Motor neuron (in vitro differentiated cells): ENCODE measurements at regions not wholly inside any gene's neighbourhood (a gene's known extent, or its start where the extent isn't known, plus 50 kb on each side); places are given as distances from the start of the nearest gene placed in this dataset.
"Not testable (repeated sequence)": the region's sequence is repeated elsewhere in the genome, so short reads cannot be mapped to it uniquely, and the experiment has no call there.

Source experiments
- ATAC-seq, 8 experiments: fragments of 200-7000 bp; cut with Tn5 transposase; replicated peaks in 6 of 8; 2 replicates each; pipeline ENCODE4 v1.8.0; 2021; ENCODE audit warnings: mild to moderate bottlenecking in 8 of 8, moderate library complexity in 8 of 8
- H3K27ac ChIP-seq, 2 donors: fragments of 250-450 bp; sonication (Bioruptor Pico); 2 replicates each; pipeline ENCODE4 v1.9.0; 2021; ENCODE audit warnings: antibody characterized with exemption in 2 of 2, mild to moderate bottlenecking in 2 of 2, moderate library complexity in 1 of 2
- H3K4me1 ChIP-seq, 2 donors: fragments of 250-450 bp; sonication (Bioruptor Pico); replicated peaks in 1 of 2; 2 replicates each; pipeline ENCODE4 v1.6.1; 2021; ENCODE audit warnings: antibody characterized with exemption in 2 of 2, mild to moderate bottlenecking in 2 of 2, moderate library complexity in 1 of 2
- H3K4me3 ChIP-seq, 5 donors: fragments of 250-450 bp; sonication (Bioruptor Pico); 2 replicates each; pipeline ENCODE4 v1.9.0; 2021; ENCODE audit warnings: antibody characterized with exemption in 5 of 5, mild to moderate bottlenecking in 5 of 5, moderate library complexity in 4 of 5
- WGBS, 10 experiments: fragments of 450-650 bp; shearing (Covaris generic); methylation state at CpG; one replicate each; pipeline ENCODE4 v1.0.0; 2022; 5-methylcytosine and 5-hydroxymethylcytosine counted together
- in situ Hi-C, 9 experiments: fragments of 400-800 bp; cut with MboI; loops; one replicate each; pipeline ENCODE4 v1.15.0; 2021; ENCODE audit warnings: low sequenced_read_pairs in 9 of 9, low pct_unique_long_range_greater_than_20kb in 2 of 9; ENCODE audit not compliant: unreplicated experiment in 9 of 9

DNA sequence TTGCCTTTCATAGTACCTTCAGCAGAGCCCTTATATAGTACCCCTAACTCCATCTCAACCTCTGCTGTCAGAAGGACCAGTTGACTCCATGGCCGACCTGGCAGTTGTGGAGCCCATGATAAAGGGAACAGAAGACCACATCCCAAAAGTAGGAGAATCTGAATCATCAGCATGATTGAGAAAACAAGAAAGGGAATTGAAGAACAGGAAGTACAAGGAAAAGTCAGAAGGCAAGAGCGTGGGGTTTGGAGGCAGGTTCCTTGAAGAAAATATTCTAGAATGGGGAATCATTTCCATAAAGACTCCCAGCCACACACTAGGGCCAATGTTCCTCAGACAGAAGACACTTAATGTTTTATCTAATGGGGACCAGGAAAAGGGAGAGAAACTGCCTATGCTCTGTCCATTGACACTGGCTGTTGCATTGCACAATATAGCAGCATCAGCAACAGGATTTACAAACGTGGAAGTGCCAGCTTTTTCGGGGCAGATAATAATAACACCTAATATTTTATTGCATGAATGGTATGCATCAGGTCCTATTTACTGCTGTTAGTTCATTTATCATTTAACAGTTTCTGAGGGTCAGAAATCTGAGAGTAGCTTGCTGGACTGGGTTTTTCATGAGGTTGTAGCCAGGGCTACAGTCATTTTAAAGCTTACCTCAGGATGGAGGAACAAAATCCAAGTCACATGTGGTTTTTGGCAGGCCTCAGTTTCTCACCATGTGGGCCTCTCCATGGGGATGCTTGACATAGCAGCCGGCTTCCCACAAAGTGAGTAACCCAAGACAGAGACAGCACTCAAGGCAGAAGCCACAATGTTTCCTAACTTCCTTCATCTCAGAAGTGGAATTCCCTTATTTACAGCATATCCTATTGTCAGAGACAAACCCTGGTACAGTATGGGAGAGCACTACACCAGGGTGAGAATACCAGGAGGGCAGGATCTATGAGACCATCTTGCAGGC, 483.4 kb downstream of the PLPP3 start:
- no peak for ATAC-seq
- H3K4me1 ChIP-seq, result no peaks in the 10 kb centered on the region
- H3K27ac ChIP-seq, result no peak overlapping the region
- no peak overlapping the region for H3K4me3 ChIP-seq
- in situ Hi-C loops, result no loop called here
- WGBS, 10 experiments, result 33 to 100% (median 89%) methylated on average over 1 to 5 of the region's 5 CpGs; no CpG with 5 or more reads in 1 of the 10 experiments

DNA sequence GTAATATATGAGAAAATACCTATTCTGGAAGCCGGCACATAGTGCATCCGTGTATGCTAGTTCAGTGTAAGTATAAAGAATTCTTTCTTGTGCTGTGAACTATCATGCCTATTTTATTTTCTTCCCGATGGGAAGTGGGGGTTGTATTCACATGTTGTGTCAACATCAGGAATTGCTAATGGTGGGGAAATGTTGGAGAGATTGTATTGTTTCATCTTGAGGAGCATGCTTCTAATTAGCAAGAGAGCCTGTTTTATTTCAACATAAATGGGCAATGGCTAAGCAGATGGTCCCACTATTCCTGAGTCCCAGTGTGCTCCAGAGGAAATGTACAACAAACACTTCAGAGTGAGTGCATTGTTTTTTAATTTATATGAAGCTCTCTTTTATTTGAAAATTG, 485.2 kb downstream of the PLPP3 start:
- no peaks in the 10 kb centered on the region for H3K4me1 ChIP-seq
- in situ Hi-C loops, result no loop called here
- H3K27ac ChIP-seq, result no peak overlapping the region
- ATAC-seq, result peak in 3 of 8 experiments; percentile 35 to 62 (median 57)
- WGBS, 10 experiments, result 0 to 100% (median 62%) methylated on average over 1 to 3 of the region's 3 CpGs
- H3K4me3 ChIP-seq, result no peak overlapping the region

DNA sequence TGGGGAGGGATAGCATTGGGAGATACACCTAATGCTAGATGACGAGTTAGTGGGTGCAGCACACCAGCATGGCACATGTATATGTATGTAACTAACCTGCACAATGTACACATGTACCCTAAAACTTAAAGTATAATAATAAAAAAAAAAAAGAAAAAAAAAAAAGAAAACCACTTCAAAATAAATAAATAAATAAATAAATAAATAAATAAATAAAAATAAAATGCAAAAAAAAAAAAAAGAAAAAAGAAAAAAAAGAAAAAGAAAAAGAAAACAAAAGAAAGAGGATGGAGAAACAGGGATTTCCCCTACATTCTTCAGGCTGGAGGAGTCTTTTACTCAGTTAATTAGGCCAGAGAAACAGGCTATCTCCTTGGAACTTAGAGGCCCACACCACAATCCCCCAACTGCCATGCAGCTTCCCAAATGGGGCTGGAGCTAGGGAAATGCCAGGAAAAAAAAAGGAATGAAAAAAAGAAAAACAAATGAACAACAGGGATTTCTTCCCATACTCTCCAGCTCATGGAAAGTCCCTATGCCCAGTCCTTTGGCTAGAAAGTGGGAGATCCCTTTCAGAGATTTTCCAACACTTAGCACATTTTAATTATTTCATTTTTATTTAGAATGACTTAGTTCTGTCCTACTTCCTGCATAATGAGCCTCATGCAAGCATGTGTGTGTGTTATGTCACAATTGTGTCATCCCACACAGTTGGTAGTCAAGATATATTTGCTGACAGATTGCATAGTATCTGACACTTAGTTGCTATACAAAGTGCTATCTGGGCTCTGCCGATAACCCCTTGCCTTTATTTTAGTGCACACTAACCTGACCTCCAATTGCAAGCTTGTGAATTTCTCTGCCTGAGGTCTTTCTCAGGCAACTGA, 486.4 kb downstream of the PLPP3 start:
- in situ Hi-C loops, result no loop called here
- peak in 2 of 8 experiments; percentile 49 to 65 for ATAC-seq
- Histone ChIP-seq H3K27ac (no peak overlapping the region), H3K4me3 (no peak overlapping the region), H3K4me1 (no peaks in the 10 kb centered on the region)
- 0 to 100% (median 78%) methylated on average over 1 of the region's 2 CpGs; no CpG with 5 or more reads in 3 of the 10 experiments for WGBS, 10 experiments

DNA sequence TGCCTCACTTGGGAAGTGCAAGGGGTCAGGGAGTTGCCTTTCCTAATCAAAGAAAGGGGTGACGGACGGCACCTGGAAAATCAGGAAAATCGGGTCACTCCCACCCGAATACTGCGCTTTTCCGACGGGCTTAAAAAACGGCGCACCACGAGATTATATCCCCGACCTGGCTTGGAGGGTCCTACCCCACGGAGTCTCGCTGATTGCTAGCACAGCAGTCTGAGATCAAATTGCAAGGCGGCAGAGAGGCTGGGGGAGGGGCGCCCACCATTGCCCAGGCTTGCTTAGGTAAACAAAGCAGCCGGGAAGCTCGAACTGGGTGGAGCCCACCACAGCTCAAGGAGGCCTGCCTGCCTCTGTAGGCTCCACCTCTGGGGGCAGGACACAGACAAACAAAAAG, 489.5 kb downstream of the PLPP3 start:
- ATAC-seq, in situ Hi-C loops: not testable (repeated sequence)
- 36 to 68% methylated on average over 3 to 7 of the region's 17 CpGs; no CpG with 5 or more reads in 8 of the 10 experiments for WGBS, 10 experiments

DNA sequence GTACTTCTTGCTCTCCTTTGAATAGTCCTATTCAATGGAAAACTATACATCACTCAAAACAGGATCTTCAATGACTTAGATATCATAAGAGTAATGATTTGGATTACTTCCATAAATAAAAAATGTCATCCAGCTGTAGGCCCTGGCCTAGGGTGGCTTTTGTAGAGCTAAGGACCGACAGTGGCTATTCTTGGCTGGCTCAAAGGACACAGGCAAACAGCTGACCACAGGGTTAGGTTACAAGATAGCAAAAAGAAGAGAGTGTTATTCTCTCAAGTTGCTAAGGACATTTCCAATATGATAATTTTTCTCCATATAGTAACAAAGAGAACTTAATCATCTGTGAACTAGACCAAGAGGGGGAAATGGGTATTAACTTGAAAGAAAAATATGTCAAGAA, 495.1 kb downstream of the PLPP3 start:
- in situ Hi-C loops, result no loop called here
- 71 to 100% (median 80%) methylated on average over 1 of the region's 1 CpG; no CpG with 5 or more reads in 5 of the 10 experiments for WGBS, 10 experiments
- H3K4me3 ChIP-seq, result no peak overlapping the region
- no peak overlapping the region for H3K27ac ChIP-seq
- no peak for ATAC-seq
- H3K4me1 ChIP-seq, result no peaks in the 10 kb centered on the region

More for the DNA sequence above, 489.5 kb downstream of the PLPP3 start:
- not testable (repeated sequence) for H3K4me3 ChIP-seq, H3K27ac ChIP-seq, H3K4me1 ChIP-seq

DNA sequence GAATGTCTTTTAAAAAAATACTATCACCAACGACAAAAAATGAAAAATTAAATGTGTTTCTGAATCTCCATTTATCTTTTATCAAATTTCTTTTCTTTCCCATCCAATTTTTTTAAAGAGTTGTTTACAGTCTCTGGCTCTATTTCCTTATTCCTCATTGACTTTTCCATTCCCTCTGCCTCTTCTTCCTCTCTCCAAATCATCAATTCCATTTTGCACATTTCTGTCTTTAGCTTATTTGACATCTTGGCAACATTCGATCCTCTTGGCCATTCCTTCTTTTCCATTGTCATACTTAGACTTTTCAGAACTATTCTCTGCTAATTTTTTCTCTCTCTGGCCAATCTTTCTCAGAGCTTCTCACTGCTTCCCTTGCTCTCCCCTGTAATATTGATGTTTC, 497.6 kb downstream of the PLPP3 start:
- Histone ChIP-seq H3K4me3 (no peak overlapping the region), H3K4me1 (no peaks in the 10 kb centered on the region), H3K27ac (no peak overlapping the region)
- 0 to 78% (median 71%) methylated on average over 2 of the region's 2 CpGs for WGBS, 10 experiments
- no peak for ATAC-seq
- in situ Hi-C loops, result no loop called here

DNA sequence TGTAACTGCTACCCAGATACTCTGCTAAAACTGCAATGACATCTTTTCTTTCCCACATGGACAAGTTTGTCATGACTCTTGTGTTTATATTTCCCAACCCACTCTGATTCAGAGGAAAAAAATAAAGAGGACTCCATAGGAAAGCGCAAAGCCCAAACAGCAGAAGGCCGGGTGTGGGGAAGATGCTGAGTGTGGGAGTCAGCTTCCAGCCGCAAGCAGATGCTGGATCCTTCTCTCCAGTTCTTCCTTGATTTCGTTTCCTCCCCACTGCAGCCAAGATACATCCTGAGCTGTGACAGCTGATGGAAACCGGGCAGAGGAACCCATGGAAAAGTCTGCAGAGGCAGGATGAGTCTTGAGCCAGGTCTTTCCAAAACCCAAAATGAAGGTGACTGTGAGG, 498.2 kb downstream of the PLPP3 start:
- H3K4me3 ChIP-seq, result no peak overlapping the region
- 0 to 94% (median 76%) methylated on average over 1 to 5 of the region's 5 CpGs; no CpG with 5 or more reads in 2 of the 10 experiments for WGBS, 10 experiments
- in situ Hi-C loops, result no loop called here
- no peak overlapping the region for H3K27ac ChIP-seq
- ATAC-seq, result peak in 2 of 8 experiments; percentile 26 to 47
- no peaks in the 10 kb centered on the region for H3K4me1 ChIP-seq

DNA sequence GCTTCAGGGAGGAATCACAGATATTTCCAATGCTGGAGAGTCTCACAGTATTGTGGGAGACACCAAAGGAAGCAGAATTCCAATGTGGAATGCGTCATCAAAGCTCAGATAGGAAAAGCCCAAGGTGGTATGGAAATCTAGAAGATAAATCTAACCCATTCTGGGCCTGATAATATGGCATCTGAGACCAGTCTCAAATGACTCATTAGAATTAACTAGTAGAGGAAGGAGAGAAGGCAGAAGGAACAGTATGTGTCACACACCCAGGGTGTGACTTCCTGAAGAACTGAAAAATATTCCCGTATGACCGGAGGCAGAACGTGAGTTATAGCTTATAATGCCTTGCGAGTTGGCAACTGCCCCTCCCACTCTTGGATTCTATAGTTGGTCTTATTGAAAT, 499.2 kb downstream of the PLPP3 start:
- 0 to 100% (median 94%) methylated on average over 1 to 5 of the region's 5 CpGs; no CpG with 5 or more reads in 2 of the 10 experiments for WGBS, 10 experiments
- H3K4me1 ChIP-seq, result no peaks in the 10 kb centered on the region
- H3K27ac ChIP-seq, result no peak overlapping the region
- H3K4me3 ChIP-seq, result no peak overlapping the region
- in situ Hi-C loops, result no loop called here
- ATAC-seq, result peak in 3 of 8 experiments; percentile 41 to 95 (median 94)

DNA sequence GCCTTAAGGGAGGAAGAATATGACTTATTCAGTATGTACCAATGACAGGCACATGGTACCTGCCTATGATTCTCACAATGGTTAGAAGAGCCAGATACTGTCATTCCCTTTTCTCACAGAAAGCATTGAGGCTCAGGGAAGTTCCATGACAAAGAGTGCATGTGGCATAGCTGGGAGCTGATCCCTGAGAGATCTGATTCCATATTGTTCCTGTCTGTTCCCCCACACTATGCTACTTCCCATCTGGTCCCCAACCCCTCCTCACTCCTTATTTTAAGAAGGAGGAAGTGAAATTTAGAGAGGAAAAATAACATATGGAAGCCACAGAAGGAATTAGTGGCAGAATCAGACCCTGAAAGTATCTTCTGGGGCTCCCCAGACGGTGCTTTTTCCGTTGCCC, 500.0 kb downstream of the PLPP3 start:
- ATAC-seq, result no peak
- in situ Hi-C loops, result no loop called here
- no peak overlapping the region for H3K4me3 ChIP-seq
- no peak overlapping the region for H3K27ac ChIP-seq
- no peaks in the 10 kb centered on the region for H3K4me1 ChIP-seq
- 50 to 100% (median 100%) methylated on average over 2 of the region's 2 CpGs; no CpG with 5 or more reads in 3 of the 10 experiments for WGBS, 10 experiments

DNA sequence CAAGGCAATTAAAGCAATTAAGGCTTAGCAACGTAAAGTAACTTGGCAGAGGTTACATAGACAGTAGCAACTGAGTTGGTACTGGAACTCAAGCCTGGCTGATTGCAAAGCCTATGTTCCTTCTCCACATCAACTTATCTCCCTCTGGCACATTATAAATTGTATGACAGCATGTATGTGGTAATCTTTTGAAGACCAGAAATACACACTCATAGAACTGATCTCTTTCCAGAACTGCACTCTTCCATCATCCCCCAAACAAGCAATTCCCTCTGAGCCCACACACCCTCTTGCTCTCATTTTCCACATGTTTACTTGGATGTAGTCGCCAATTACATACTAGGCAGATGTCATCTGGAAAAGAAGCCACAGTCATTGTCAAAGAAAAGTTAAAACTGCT, 502.2 kb downstream of the PLPP3 start:
- no peaks in the 10 kb centered on the region for H3K4me1 ChIP-seq
- in situ Hi-C loops, result no loop called here
- ATAC-seq, result no peak
- H3K4me3 ChIP-seq, result no peak overlapping the region
- WGBS, 10 experiments, result 29 to 95% (median 76%) methylated on average over 1 to 2 of the region's 2 CpGs; no CpG with 5 or more reads in 2 of the 10 experiments
- H3K27ac ChIP-seq, result no peak overlapping the region

DNA sequence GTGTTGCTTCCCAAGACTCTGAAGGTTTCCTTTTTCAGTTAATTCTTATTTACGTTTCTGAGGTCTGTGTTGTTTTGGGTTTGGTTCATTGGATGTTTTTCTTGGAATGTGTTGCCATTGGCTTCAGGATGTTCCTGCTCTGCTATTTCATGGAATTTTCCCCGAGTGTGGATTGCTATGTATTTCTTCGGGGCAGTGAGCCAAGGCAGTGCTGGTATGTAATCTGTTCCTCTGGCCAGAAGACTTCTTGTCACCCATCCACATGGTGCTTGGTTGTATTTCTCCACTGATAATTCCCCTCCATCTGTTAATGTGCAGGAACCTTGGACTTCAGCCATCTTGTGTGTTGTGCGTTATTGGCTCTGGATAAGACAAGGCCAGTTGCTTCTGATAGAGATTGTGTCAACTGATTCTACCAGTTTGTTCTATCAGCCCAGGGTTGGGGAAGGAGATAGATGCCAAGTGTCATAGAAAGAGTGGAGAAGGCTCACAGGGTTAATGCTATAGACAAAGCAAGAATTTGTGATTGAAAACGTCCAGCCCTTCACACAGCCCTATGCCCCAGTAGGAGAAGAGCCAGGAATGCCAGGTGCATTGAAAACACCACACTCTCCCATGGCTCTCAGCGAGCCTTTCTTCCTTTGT, 505.2 kb downstream of the PLPP3 start:
- Histone ChIP-seq H3K27ac (no peak overlapping the region), H3K4me1 (no peaks in the 10 kb centered on the region), H3K4me3 (no peak overlapping the region)
- WGBS, 10 experiments, result 0 to 82% (median 72%) methylated on average over 2 to 6 of the region's 6 CpGs
- in situ Hi-C loops, result no loop called here
- peak in 1 of 8 experiments; percentile 50 for ATAC-seq

DNA sequence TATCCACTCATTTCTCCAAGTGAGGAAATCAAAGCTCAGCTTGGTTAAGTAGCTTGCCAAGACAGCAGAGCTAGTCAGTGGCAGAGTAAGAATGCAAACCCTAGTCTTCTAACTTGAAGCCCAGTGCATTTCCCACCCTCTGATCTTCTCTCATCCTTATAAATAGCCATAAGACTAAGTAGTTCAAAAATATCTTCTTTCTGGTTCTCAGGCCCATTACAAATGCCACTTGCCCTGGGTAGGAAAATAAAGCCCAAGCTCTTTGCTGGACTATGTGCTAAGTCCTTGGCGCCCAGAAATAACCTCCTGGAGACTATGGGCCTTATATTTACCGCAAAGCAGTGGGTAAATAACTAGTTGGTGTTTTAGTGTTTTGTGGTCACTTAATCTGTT, 505.8 kb downstream of the PLPP3 start:
- Histone ChIP-seq H3K4me3 (no peak overlapping the region), H3K27ac (no peak overlapping the region), H3K4me1 (no peaks in the 10 kb centered on the region)
- 20 to 100% (median 86%) methylated on average over 1 to 2 of the region's 2 CpGs; no CpG with 5 or more reads in 2 of the 10 experiments for WGBS, 10 experiments
- no peak for ATAC-seq
- in situ Hi-C loops, result no loop called here
